ENCODE measurements at regions not wholly inside any gene's neighbourhood (a gene's known extent, or its start where the extent isn't known, plus 50 kb on each side); places are given as distances from the start of the nearest gene placed in this dataset.
A peak's percentile ranks its signal among the peaks of the same experiment; 100 is the strongest.
"Not testable (repeated sequence)": the region's sequence is repeated elsewhere in the genome, so short reads cannot be mapped to it uniquely, and the experiment has no call there.

- no peak for TF ChIP-seq CTCF (IDR thresholded peaks at IDR 0.05)
- no peak for TF ChIP-seq POLR2A (IDR thresholded peaks at IDR 0.05)
- no peaks in the 10 kb centered on the region for H3K36me3 ChIP-seq (replicated peaks in 1 of 2; ENCODE audit: insufficient read depth in 1 of 2, low read depth in 2 of 2)
- no peak overlapping the region for H3K4me3 ChIP-seq
- no peaks in the 10 kb centered on the region for H3K27me3 ChIP-seq
- DNase-seq (no peak), ATAC-seq (no peak)
- H3K9me3 ChIP-seq, result no peaks in the 10 kb centered on the region
- H3K4me1 ChIP-seq, result peaks cover 8% of the 10 kb centered on the region
- 76 to 80% methylated on average over 6 of the region's 6 CpGs for WGBS, 2 donors
- H3K27ac ChIP-seq, result peak overlapping the region in 3 of 4 donors; percentile 61 to 77 (median 76)
- intact Hi-C loops (cut with DNase I), result no loop called here
These were observed 125.8 kb upstream of the DAPK1 start for GRCh38 chr9:87371795-87372355.

GRCh38 chr9:87372356-87372851, 125.3 kb upstream of the DAPK1 start:
- ATAC-seq, result peak; percentile 86
- TF ChIP-seq POLR2A (IDR thresholded peaks at IDR 0.05) (no peak), CTCF (IDR thresholded peaks at IDR 0.05) (no peak)
- Histone ChIP-seq H3K4me3 (no peak overlapping the region), H3K27ac (peak overlapping the region in 3 of 4 donors; percentile 61 to 77 (median 76)), H3K27me3 (no peaks in the 10 kb centered on the region), H3K4me1 (peaks cover 8% of the 10 kb centered on the region), H3K9me3 (no peaks in the 10 kb centered on the region), H3K36me3 (replicated peaks in 1 of 2; ENCODE audit: insufficient read depth in 1 of 2, low read depth in 2 of 2) (no peaks in the 10 kb centered on the region)
- DNase-seq, result peak in 3 of 4 donors; percentile 33 to 44 (median 43)
- intact Hi-C loops (cut with DNase I), result no loop called here
- 59 to 67% methylated on average over 10 of the region's 10 CpGs for WGBS, 2 donors

- DNase-seq; H3K27me3 ChIP-seq; ATAC-seq; H3K27ac ChIP-seq; H3K4me3 ChIP-seq; H3K36me3 ChIP-seq (replicated peaks in 1 of 2; ENCODE audit: insufficient read depth in 1 of 2, low read depth in 2 of 2); H3K9me3 ChIP-seq; intact Hi-C loops (cut with DNase I); H3K4me1 ChIP-seq: not testable (repeated sequence)
- WGBS, 2 donors, result 71 to 79% methylated on average over 10 of the region's 10 CpGs
These were observed 123.4 kb upstream of the DAPK1 start for GRCh38 chr9:87374023-87374919.

GRCh38 chr9:87375397-87376073, 122.1 kb upstream of the DAPK1 start:
- intact Hi-C loops (cut with DNase I), result no loop called here
- TF ChIP-seq POLR2A (IDR thresholded peaks at IDR 0.05), result no peak
- no peak for TF ChIP-seq CTCF (IDR thresholded peaks at IDR 0.05)
- no peak overlapping the region for H3K4me3 ChIP-seq
- H3K4me1 ChIP-seq, result peaks cover 4% of the 10 kb centered on the region
- no peaks in the 10 kb centered on the region for H3K9me3 ChIP-seq
- 61 to 64% methylated on average over 6 to 7 of the region's 7 CpGs for WGBS, 2 donors
- ATAC-seq (no peak), DNase-seq (no peak)
- H3K27me3 ChIP-seq, result no peaks in the 10 kb centered on the region
- no peak overlapping the region for H3K27ac ChIP-seq
- no peaks in the 10 kb centered on the region for H3K36me3 ChIP-seq (replicated peaks in 1 of 2; ENCODE audit: insufficient read depth in 1 of 2, low read depth in 2 of 2)

- Histone ChIP-seq H3K9me3 (no peaks in the 10 kb centered on the region), H3K36me3 (replicated peaks in 1 of 2; ENCODE audit: insufficient read depth in 1 of 2, low read depth in 2 of 2) (no peaks in the 10 kb centered on the region), H3K27ac (no peak overlapping the region), H3K4me3 (no peak overlapping the region), H3K4me1 (peaks cover 23% of the 10 kb centered on the region), H3K27me3 (no peaks in the 10 kb centered on the region)
- ATAC-seq, result no peak
- intact Hi-C loops (cut with DNase I), result no loop called here
- WGBS, 2 donors, result 91 to 92% methylated on average over 1 of the region's 1 CpG
- TF ChIP-seq POLR2A (IDR thresholded peaks at IDR 0.05) (no peak), CTCF (IDR thresholded peaks at IDR 0.05) (no peak)
- no peak for DNase-seq
These were observed 119.0 kb upstream of the DAPK1 start for GRCh38 chr9:87378676-87379075.
